ENCODE measurements at regions not wholly inside any gene's neighbourhood (a gene's known extent, or its start where the extent isn't known, plus 50 kb on each side); places are given as distances from the start of the nearest gene placed in this dataset.

- no peak for ATAC-seq
- WGBS, 2 donors (ENCODE audit: low coverage in 1 of 2) = 93% methylated on average over 3 of the region's 10 CpGs; no CpG with 5 or more reads in 1 of the 2 donors
- Histone ChIP-seq H3K4me1 (no peaks in the 10 kb centered on the region), H3K27ac (no peak overlapping the region), H3K9me3 (peaks cover 0 to 4% (median 0%) of the 10 kb centered on the region in 3 donors), H3K27me3 (peaks cover 86% of the 10 kb centered on the region), H3K4me3 (no peak overlapping the region), H3K36me3 (no peaks in the 10 kb centered on the region)
- TF ChIP-seq, protein P1, sequence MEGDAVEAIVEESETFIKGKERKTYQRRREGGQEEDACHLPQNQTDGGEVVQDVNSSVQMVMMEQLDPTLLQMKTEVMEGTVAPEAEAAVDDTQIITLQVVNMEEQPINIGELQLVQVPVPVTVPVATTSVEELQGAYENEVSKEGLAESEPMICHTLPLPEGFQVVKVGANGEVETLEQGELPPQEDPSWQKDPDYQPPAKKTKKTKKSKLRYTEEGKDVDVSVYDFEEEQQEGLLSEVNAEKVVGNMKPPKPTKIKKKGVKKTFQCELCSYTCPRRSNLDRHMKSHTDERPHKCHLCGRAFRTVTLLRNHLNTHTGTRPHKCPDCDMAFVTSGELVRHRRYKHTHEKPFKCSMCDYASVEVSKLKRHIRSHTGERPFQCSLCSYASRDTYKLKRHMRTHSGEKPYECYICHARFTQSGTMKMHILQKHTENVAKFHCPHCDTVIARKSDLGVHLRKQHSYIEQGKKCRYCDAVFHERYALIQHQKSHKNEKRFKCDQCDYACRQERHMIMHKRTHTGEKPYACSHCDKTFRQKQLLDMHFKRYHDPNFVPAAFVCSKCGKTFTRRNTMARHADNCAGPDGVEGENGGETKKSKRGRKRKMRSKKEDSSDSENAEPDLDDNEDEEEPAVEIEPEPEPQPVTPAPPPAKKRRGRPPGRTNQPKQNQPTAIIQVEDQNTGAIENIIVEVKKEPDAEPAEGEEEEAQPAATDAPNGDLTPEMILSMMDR (IDR thresholded peaks at IDR 0.05) = no peak
- TF ChIP-seq POLR2A (IDR thresholded peaks at IDR 0.05) = no peak
- no peak for TF ChIP-seq POLR2AphosphoS5 (IDR thresholded peaks at IDR 0.05)
- TF ChIP-seq EP300 (IDR thresholded peaks at IDR 0.05) = no peak
Observed at GRCh38 chr1:4001461-4001860, 101.4 kb upstream of the C1orf174 start.

GRCh38 chr1:4002061-4002521 is 102.0 kb upstream of the C1orf174 start:
- WGBS, 2 donors (ENCODE audit: low coverage in 1 of 2) = 63% methylated on average over 4 of the region's 13 CpGs; no CpG with 5 or more reads in 1 of the 2 donors
- H3K4me3 ChIP-seq = no peak overlapping the region
- H3K36me3 ChIP-seq = no peaks in the 10 kb centered on the region
- no peak for ATAC-seq
- no peak overlapping the region for H3K27ac ChIP-seq
- no peaks in the 10 kb centered on the region for H3K4me1 ChIP-seq
- peaks cover 0 to 4% (median 0%) of the 10 kb centered on the region in 3 donors for H3K9me3 ChIP-seq
- H3K27me3 ChIP-seq = peaks cover 85% of the 10 kb centered on the region
- TF ChIP-seq, protein P1 (IDR thresholded peaks at IDR 0.05) = no peak
- TF ChIP-seq POLR2AphosphoS5 (IDR thresholded peaks at IDR 0.05) (no peak), POLR2A (IDR thresholded peaks at IDR 0.05) (no peak), EP300 (IDR thresholded peaks at IDR 0.05) (no peak)

DNA sequence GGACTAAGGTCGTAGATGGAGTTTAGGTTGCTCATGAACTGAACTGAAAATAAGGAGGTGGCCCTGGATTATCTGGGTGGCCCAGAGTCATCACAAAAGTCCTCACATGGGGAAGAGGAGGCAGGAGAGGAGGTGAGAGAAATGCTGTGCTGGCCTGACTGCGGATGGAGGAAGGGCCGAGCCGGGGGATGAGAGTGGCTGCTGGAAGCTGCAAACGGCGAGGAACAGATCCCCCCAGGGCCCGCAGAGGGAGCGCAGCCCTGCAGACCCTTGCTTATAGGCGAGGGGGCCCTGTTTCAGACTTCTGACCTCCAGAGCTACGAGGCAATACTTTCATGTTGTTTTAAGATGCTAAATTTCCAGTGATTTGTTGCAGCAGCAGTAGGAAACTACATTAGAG is 102.7 kb upstream of the C1orf174 start:
- 41 to 43% methylated on average over 8 to 10 of the region's 10 CpGs for WGBS, 2 donors (ENCODE audit: low coverage in 1 of 2)
- no peaks in the 10 kb centered on the region for H3K36me3 ChIP-seq
- H3K9me3 ChIP-seq = peaks cover 0 to 7% (median 0%) of the 10 kb centered on the region in 3 donors
- no peak for TF ChIP-seq POLR2AphosphoS5 (IDR thresholded peaks at IDR 0.05)
- no peak for TF ChIP-seq EP300 (IDR thresholded peaks at IDR 0.05)
- no peak for TF ChIP-seq POLR2A (IDR thresholded peaks at IDR 0.05)
- TF ChIP-seq, protein P1 (IDR thresholded peaks at IDR 0.05) = no peak
- ATAC-seq = no peak
- no peak overlapping the region for H3K27ac ChIP-seq
- no peaks in the 10 kb centered on the region for H3K4me1 ChIP-seq
- H3K27me3 ChIP-seq = peaks cover 79% of the 10 kb centered on the region
- H3K4me3 ChIP-seq = no peak overlapping the region

DNA sequence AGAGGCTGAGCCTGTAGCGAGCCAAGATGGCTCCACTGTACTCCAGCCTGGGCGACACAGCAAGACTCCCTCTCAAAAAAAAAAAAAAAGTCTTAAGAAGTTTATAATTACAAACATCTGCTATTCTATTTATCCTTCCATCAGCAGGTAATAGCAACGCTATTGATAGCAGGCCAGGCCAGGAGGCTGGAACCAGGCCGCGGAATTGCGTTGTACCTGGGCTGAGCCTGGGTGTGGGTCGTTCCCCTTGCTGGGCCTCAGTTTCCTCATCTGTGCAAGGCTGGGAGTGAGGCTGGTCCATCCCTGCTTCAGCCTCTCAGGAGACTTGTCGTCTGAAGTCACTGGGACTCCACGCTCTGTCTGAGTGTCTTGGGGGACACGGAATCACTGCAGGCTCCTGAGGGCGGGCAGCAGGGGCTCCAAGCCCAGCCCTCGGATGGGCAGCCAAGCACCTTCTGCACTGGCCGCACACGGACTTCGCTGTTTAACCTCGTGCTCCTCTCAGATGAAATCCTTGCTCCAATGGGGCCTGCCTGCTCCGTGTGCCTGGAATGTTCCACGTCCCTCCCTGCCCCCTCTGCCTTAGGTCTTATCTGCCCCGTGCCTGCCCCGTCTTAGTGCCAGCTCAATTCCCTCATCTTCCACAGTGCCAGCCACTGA is 103.9 kb upstream of the C1orf174 start:
- no peak overlapping the region for H3K27ac ChIP-seq
- no peak for TF ChIP-seq EP300 (IDR thresholded peaks at IDR 0.05)
- no peaks in the 10 kb centered on the region for H3K36me3 ChIP-seq
- H3K4me3 ChIP-seq = no peak overlapping the region
- H3K27me3 ChIP-seq = peaks cover 74% of the 10 kb centered on the region
- WGBS, 2 donors (ENCODE audit: low coverage in 1 of 2) = 61 to 86% methylated on average over 11 to 14 of the region's 20 CpGs
- peaks cover 0 to 14% (median 0%) of the 10 kb centered on the region in 3 donors for H3K9me3 ChIP-seq
- ATAC-seq = no peak
- H3K4me1 ChIP-seq = no peaks in the 10 kb centered on the region

- Histone ChIP-seq H3K36me3 (no peaks in the 10 kb centered on the region), H3K4me3 (no peak overlapping the region), H3K4me1 (no peaks in the 10 kb centered on the region), H3K27me3 (peaks cover 74% of the 10 kb centered on the region), H3K27ac (no peak overlapping the region), H3K9me3 (peaks cover 0 to 14% (median 0%) of the 10 kb centered on the region in 3 donors)
- ATAC-seq = no peak
- no peak for TF ChIP-seq POLR2A (IDR thresholded peaks at IDR 0.05)
- TF ChIP-seq, protein P1 (IDR thresholded peaks at IDR 0.05) = no peak
- no peak for TF ChIP-seq EP300 (IDR thresholded peaks at IDR 0.05)
- TF ChIP-seq POLR2AphosphoS5 (IDR thresholded peaks at IDR 0.05) = no peak
- WGBS, 2 donors (ENCODE audit: low coverage in 1 of 2) = 56 to 80% methylated on average over 2 to 5 of the region's 17 CpGs
Observed at GRCh38 chr1:4004635-4005430, 104.8 kb upstream of the C1orf174 start.
